ENCODE measurements at regions not wholly inside any gene's neighbourhood (a gene's known extent, or its start where the extent isn't known, plus 50 kb on each side); places are given as distances from the start of the nearest gene placed in this dataset.

DNA sequence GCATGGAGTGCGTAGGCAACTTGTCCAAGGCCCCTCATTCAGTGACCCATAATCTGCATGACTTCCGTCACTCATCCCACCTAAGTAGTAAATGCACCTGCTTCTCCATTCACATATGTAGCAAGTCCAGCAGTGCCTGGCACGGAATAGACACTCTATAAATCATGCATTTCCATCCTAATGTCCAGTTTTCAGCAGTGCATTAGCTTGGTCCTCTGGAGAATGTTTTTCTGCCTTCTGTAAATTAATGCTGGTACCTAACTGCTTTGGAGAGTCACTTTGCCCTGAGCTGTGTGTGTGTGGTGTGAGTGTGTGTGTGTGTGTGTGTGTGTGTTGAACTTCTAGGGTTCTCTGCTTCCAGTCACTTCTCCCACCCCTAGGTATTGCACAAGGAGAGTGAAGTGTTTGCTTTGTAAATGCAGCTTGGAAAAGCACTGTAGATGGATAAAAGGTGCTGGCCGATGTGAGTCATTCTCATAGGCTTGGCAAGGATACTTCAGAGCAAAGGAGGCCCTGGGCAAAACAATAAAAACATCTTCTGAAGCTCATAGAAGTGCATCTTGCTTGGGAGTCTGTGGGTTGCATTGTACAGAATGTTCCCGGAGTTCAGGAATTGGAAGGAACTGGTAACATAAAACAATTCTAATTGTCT, 181.8 kb downstream of the KATNAL1 start:
- TF ChIP-seq CTCF (conservative IDR thresholded peaks at IDR 0.05 in 1 of 2, IDR thresholded peaks at IDR 0.05 in 1 of 2; ENCODE audit: low read depth in 1 of 2, low read length in 2 of 2) (no peak), EZH2 (IDR thresholded peaks at IDR 0.05; ENCODE audit: low read length, missing control alignments) (no peak)

Data from fibroblast of lung (primary cell).